HG03460 (cell line): ENCODE measurements at regions not wholly inside any gene's neighbourhood (a gene's known extent, or its start where the extent isn't known, plus 50 kb on each side); places are given as distances from the start of the nearest gene placed in this dataset.
"Not testable (repeated sequence)": the region's sequence is repeated elsewhere in the genome, so short reads cannot be mapped to it uniquely, and the experiment has no call there.

Source experiments
- ATAC-seq: cut with Tn5 transposase; IDR thresholded peaks from one replicate; pipeline ENCODE4 v1.9.1; 2021; ENCODE audit not compliant: unreplicated experiment

DNA sequence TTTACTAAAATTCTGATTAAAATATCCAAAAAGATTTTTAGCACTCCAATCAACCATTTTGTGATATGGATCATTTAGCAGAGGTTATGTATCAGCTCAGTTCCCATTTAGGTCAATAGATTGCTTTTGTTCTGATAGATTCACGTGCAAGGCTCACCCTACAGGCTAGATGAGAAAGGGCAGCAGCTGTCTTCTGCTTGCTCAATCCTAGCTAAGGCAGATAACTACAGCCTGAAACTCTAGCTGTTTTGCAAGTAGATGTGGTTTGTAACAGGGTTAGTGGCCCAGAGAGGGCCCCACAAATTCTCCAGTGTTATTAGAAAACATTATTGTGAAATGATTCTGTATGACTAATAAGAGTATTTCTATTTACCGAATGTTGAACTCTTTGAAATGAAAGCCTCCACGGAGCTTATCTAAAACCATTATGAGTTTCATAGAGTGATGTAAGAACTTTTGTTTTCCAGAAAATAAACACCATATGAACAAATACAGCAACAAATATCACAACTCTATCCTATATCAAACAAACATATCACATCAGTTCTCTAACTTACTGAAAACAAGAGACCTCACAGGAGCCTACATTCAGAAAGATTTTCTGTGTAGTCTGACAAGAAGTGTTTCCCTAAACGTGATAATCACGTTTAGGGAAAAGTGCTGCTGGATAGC lies 841.9 kb upstream of the ACO1 start:
- peak; percentile 95 for ATAC-seq

DNA sequence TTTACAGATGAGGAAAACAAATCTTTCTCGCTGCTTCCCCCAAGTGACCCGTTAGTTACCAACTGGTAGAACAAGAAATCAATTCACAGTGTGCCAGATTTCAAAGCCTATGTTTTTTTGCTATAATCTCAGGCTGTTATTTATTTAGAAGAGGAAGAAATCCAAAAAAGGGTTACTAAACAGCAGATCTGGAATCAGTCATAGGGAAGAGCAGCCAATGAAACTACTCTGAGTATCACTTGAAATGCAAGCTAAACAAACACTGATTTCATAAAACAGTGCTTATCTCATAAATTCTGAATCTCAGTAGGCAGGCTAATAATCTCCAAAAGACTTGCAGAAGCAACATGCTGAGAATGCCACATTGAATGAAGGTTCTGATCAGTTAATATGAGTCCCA lies 829.5 kb upstream of the ACO1 start:
- ATAC-seq, result no peak

DNA sequence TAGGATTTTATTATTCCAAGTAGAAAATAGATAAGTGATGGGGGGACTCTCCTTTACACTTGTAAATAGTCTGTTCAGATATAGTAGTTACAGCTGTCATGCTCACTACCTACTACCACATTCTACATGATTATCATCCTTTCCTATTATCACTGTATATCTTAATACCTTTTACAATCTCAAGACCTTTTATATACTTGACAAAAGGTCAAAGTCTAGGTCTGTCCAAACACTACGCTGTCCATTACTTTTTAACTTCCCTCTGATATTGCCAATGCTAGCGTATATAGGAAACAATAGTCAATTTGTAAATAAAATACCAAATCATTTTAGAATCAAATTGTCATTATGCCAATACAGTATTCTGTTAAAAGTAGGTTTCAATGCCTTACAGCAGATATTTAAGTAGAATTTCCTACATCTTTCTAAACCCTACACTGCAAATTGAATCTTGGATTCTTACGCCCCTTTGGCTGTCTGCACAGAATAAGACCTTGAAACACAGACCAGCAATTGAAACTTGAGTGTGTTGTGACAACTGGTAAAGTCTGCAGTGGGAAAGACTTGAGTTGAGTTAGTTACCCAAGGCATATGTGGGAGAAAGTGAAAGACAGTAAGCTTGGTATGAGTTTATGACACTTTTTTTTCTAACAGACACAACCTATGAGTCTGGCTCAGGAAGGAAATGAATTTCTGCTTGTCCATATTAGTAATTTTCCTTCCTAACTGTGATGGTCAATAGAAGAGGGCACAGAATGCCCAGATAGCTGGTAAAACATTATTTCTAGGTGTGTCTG lies 827.6 kb upstream of the ACO1 start:
- ATAC-seq, result no peak

DNA sequence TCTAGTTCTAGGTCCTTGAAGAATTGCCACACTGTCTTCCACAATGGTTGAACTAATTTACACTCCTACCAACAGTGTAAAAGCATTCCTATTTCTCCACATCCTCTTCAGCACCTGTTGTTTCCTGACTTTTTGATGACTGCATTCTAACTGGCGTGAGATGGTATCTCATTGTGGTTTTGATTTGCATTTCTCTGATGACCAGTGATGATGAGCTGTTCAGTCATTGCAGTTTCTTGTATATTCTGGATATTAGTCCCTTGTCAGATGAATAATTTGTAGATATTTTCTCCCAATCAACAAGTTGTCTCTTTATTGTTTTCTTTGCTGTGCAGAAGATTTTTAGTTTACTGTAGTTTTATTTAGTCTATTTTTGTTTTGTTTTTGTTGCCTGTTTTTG lies 812.3 kb upstream of the ACO1 start:
- not testable (repeated sequence) for ATAC-seq

DNA sequence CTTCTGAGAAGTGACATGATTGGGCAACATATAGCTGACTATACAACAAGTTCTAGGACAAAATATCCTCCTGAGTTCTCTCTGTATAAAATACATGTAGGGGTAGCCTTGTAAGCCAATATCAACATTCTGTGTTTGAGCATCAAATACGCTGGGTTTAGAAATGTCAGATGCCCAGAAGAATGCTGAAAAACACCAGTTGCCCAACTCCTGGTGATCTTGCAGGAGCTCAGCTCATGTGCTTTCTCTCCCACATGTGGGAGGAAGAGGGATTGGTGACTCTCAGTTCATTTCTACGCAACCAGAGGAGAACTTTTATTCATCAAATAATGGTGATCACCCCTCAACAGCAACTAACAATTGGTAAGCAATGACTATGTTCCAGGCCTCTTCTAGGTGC lies 810.9 kb upstream of the ACO1 start:
- no peak for ATAC-seq

DNA sequence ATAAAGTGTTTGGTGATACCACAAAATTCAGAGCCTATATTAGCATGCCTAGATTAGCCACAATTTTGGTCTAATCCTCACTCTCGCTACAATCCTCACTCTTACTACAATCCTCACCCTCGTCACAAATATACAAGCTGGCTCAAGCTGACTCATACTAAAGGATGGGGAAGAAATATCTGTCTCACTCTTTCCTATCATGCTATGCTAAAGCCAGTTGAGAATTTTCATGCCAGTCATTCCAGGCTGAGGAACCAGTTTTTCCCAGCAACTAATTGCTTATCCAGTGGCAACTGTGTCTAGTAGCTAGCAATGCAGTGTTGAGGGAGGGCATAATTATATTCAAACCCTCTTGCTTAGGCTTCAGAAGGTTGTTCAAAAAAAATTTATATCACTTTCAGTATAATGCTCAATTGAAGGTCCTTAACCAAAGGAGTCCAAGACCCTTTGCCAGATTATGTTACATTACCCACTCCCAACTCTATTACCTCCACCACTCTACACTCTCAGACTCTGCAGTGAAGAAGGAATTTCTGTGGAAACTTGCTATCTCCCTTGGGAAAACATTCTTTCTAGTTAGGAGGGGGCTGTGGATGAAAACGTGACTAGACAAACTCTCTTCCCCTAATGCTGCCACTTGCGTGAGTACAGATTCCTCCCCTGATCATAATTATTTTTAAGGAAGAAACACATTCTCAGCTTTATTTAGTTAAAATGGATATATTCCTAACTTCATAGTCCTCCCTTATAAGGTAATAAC lies 810.3 kb upstream of the ACO1 start:
- no peak for ATAC-seq

DNA sequence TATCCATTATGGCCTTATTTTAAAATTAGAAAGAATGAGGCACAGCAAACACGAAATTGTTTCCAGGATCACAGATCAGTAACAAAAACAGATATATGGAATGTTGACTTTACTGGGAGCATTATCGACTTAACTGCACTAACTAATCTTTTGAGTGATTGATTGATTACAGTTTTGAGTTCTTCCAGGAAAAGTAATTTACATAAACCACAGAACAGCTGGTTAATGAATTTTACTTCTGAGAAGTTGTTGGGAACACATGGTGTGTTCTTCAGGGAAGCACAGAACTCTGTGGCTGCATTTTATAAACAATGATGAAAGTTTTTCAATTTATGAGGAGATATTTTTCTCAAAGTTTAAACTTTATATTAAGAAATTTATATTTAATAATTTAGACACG lies 802.4 kb upstream of the ACO1 start:
- no peak for ATAC-seq

DNA sequence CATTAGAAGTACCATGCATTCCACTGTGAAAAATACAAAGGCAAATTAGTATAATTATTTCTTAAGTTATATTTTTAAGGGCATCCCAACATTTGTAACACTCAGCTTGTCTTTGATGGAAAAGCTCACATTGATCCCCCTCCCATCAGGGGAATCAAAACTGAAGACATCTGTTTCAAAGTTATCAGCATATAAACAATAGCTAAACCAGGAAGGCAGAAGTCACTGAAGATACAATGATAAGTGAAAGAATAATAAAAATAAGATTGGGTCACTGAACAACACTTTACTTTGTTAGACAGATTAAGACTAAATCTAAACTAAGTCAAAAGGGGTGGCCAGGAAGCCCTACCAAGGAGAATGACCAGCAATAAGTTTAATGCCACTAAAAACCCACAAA lies 801.9 kb upstream of the ACO1 start:
- ATAC-seq, result no peak

DNA sequence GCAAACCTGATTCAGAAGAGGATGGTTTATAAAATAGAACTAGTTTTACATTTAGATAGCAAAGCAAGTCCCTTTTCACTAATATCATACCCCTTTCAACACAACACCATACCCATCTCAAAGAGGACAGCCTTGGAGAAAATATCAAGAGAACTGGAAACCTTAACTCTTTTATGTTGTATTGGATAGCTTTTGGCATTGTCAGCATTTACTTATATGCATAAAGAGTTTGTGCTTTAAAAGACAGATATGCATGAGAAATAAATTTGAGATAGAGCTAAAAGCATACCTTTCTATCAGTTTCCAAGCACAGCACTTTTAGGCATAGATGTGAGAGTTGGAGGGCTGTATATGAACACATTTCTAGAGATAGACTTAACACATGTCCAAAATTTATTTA lies 799.3 kb upstream of the ACO1 start:
- no peak for ATAC-seq

DNA sequence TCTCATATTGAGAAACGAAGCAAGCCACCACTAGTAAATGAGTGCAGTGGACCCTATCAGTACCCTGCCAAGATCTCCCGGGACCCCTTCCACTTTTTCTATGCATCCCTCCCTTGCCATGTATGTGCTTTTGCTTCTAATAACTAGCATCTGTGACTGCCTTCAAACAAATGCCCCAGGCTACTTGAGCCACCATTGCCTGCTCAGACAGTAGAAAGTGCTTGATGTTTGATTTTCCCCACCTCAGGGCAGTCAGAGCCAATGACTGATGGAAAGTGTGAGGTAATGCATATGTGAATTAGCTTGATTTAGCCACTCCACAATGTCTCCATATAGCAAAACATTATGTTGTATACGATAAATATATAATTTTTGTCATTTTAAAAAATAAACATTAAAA lies 797.3 kb upstream of the ACO1 start:
- no peak for ATAC-seq

DNA sequence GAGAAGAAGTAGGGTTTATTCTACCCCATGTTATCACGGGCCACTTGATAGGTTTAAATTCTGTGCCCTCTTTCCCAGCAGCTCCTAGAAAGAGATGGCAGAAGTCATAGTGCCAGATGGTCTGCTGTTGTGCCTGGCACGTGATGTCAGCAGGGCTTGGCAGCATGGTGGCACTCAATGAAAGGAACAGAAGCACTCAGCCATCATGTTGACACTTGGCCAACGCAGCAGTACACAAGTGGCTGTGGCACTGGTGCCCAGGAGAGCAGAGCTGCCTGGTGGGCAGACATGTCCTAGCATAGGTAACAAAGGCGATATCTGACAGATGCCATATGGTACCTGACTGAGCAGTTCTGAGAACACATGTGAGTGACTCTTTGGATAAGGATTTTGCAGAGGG lies 796.4 kb upstream of the ACO1 start:
- no peak for ATAC-seq

DNA sequence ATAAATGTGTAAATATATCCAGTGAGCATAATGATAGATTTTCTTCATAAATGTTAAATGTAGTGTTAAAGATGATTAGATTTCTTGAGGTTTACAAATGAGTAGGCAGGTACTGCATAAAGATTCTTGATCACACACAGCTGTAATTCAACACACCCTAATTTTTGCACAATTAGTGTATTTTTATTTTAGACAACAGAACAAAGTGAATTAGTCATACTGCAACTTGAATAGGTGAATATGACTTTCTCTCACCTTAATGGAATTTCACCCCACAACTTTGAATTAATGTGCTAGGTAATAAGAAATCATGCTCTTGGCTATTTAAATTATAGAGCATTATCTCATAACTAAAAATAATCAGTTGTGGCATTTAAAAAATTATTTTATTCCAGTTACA lies 795.7 kb upstream of the ACO1 start:
- no peak for ATAC-seq

DNA sequence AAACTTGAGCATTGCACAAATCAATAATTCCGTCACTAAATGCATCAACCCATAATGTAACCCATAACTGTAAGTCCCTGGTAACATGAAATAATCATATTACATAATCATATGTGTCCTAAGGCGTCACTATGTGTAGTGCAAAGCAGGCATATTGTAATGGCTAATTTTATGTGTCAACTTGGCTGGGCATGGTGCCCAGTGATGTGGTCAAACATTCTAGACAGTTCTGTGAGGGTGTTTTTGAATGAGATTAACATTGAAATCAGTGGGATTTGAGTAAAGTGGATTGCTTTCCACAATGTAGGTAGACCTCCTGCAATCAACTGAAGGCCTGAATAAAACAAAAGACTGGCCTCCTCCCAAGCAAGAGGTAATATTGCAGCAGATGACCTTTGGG lies 794.4 kb upstream of the ACO1 start:
- ATAC-seq, result no peak

DNA sequence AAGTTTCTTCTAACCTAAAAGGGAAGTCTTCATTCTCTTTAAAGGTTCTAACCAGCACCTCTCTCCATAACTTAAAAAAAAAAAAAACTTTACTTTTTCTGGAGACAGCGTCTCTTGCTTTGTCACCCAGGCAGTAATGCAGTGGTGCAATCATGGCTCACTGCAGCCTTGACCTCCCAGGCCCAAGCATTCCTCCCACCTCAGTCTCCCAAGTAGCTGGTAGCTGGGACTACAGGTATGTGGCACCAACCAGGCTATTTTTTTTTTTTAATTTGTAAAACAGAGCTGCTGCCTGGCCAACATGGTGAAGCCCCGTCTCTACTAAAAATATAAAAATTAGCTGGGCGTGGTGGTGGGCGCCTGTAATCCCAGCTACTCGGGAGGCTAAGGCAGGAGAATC lies 787.4 kb upstream of the ACO1 start:
- not testable (repeated sequence) for ATAC-seq

DNA sequence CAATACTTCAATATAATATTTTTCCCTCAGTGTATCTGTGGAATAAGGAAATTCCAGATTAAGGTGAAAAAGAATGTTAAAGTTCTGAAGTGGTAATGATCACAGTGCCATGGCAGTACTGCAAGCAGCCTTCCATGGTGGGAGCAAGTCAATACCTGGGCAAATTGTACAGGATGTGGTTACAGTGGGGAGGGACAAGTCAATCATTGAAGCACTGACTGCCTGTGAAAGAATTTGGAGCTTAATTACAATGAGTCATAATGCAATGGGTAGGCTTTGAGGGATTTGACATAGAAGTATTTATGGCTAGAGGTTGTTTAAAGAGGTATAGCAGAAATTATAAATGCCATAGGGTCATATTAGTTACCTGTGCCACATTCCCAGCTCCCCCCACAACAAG lies 786.5 kb upstream of the ACO1 start:
- peak; percentile 72 for ATAC-seq

DNA sequence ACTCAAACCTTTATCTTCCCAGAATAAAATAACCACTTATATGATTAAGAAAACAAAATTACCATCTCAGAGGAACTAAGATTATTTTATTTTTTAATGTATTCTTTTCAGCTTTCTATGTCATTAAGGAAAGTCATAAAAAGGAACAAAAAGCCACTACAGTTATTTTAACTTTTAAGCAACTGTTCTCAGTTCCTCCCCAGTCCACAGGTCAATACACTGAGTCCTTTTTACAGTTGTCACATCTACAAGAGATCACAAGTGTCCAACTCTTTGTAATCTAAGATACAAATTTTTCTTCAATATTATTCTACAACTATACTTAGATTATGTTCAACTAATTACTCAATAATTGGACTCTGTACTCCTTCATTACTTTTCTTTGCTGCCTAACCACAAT lies 782.8 kb upstream of the ACO1 start:
- ATAC-seq, result no peak

DNA sequence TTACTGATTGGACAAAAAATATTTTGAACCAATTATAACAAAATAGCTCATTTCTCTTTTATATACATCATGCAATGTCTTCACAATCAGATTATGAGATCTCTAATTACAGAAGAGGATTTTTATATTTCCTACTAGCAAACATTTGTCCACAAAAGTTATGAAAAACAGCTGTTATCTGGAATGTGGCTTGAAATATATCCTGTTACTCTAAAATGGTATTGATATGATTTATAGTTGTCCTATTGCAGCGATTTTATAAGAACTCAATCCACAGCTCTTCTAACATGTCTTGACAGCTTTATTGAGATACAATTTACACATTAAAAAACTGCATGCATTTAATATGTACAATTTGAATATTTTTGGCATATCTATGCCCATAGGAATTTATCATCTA lies 779.9 kb upstream of the ACO1 start:
- ATAC-seq, result no peak

DNA sequence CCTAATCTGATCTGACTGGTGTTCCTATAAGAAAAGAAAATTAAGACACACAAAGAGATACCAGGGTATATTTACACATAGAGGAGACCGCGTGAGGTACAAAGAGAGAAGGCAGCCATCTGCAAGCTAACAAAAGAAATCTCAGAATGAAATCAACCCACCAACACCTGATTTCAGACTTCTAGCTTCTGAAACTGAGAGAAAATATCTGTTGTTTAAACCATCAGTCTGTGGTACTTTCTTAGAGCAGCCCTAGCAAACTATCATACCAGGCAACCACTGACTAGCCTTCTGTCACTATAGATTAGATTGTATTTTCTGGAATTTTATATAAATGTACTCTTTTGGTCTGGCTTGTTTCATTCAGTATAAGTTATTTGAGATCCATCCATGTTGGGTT lies 779.3 kb upstream of the ACO1 start:
- no peak for ATAC-seq

DNA sequence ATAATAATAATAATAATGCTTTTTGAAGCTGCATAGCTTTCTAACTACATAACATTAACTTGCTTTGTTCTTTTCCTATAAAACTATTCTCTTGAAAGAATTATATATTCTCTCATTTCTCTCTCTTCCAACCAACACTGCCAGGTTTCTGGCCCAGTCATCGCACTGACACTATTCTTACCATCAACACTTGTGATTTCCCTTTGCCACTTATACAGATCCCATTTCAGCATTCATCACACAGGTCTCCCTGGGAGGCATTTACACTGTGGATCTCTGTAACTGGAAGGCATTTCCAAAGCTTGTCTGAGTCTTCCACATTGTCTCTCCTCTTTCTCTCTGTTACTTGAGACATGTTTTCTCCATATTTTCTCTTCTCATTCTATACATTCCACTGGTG lies 777.8 kb upstream of the ACO1 start:
- ATAC-seq, result no peak

DNA sequence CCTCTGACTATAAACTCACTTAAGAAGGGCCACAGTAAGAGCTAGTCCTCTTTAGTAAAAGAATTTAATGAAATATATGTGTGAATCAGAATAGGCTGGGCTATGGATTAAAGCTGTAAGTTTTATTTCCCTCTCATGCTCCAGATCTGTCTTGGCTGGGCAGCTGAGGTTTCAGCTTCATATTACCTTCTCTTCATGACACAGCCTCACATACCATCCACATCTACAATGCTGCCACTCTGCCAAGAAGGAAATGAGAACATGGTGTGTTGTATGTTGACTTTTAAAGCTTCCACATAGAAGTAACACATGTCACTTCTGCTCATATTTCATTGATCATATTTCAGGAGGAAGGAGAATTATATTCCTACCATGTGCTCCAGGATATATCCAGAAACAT lies 776.0 kb upstream of the ACO1 start:
- no peak for ATAC-seq

DNA sequence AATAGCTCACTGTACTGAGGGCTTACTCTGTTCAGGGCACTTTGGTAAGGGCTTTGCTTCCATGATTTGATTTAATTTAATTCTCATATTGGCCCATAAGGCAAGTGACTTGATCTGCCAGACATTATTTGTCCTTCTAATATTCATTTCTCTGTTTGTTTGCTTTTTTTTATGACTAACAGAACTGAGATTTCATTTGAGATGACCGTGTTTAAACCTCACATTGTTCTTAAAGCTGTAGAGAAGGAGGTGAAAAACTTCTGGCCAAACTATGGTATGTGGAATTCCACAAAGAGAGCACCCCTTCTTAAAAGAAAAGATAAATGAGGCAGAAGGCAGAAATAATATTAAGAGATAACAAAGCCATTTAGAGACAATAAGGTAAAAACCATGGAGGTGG lies 775.6 kb upstream of the ACO1 start:
- ATAC-seq, result no peak
